CD4-positive, alpha-beta T cell treated with Interleukin-1 beta for 1 hour (primary cell): ENCODE measurements at regions not wholly inside any gene's neighbourhood (a gene's known extent, or its start where the extent isn't known, plus 50 kb on each side); places are given as distances from the start of the nearest gene placed in this dataset.
"Not testable (repeated sequence)": the region's sequence is repeated elsewhere in the genome, so short reads cannot be mapped to it uniquely, and the experiment has no call there.

ENCODE experiments used
- DNase-seq, 2 donors: peaks; one replicate each; pipeline ENCODE4 v3.0.0-alpha.2; 2020 to 2022

DNA sequence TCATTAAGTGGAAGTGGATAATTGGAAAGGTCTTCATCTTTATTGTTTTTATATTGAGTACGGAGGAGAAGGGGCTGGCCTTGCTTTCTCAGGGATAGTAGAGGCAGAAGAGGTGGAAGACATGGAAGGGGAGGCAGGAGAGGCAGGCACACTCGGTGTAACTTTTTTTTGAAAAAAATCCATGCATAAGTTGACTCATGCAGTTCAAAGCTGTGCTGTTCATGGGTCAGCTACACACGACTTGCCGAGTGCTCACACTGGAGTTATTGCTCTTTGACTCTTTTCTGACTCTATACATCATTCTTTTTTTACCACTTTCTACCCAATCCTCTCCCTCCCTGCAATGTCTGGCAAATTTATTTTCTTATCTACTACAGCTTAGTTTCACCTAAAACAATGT, 158.3 kb upstream of the AADAT start:
- no peak for DNase-seq

DNA sequence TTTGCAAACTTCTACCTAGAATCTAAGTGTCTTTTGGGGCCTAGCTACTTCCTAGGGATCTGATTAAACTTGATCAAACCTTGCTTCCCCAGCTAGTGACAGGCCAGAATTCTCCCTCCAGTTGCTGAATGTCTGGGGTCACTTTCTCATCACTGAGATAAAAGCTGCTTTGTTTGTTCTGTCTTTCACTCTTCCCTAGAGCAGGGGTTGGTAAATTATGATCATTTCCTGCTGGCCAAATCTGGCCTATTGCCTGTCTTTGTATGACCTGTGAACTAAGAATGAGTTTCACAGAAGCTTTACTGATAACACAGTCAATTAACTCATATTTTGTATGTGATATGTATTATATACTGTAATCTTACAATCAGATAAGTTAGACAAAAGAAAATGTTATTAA, 157.8 kb upstream of the AADAT start:
- no peak for DNase-seq

DNA sequence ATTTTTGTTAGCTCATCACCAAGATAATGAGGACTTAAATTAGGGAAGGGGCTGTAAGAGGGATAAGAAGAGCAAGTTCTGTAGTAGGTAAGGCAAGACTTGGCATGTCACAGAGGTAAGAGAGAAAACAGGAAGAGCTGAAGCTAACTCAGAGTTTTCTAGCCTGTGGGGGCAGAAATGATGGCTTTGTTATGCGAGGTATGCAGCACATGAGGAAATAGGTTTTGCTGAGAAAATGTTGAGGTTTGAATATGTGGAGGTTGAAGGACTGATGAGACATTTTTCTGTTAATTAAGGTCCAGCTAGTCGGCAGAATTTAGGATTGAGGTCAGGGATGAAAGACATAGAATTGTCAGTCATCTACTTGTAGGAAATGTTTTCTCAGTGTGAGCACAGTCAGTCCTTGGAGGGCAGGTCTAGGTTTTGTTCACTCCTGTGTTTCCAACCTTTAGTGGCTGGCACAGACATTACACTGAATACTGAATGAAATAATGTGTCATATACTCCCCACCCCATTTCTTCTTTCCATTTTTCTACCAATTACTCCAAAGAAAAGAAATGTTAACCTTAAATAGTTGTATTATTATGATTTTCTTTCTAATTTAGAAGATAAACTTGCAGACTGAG, 154.0 kb upstream of the AADAT start:
- no peak for DNase-seq

DNA sequence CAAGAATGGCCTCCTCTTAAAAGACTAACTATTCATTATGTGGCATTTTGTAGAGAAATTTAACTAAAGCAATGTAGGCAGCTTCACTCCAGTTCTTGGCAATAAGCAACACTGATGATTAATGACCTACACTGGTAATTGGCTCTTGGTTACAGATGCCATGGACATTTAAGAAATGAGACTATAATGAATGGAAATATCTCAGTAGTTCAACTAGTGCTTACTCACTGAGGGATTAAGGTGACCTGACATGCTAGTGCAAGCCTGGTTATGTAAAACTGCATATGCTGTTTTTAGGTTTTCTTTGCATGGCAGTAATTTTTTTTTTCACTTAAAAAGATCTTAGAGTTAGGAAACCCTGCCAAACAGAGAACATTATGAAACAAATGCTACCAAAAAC, 152.7 kb upstream of the AADAT start:
- no peak for DNase-seq

DNA sequence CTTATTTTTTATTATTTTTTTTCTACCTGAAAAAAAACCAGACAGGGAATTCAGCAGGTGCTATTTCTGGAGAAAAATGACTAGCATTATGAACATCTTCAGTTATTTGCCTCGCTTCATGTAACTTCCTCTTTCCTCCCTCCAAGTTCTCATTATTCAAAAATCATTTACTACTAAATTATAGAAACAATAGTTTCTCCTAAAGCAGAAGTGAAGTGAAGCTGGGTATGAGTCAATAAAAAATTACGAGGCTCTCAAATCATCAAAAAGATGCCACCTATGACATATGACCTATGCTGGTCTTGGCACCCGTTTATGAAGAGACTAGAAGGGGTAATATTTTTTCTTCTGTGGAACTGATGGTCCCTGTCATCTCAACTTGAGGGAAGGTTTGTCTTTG, 145.0 kb upstream of the AADAT start:
- no peak for DNase-seq

DNA sequence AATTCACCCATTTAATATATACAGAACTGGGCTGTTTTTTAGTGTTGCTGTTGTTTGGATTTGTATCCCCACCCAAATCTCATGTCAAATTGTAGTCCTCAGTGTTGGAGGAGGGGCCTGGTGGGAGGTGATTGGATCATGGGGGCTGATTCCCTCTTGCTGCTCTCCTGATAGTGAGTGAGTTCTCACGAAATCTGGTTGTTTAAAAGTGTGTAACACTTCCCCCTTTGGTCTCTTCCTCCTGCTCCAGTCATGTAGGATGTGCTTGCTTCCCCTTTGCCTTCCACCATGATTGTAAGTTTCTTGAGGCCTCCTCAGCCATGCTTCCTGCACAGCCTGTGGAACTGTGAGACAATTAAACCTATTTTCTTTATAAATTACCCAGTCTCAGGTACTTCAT, 141.6 kb upstream of the AADAT start:
- no peak for DNase-seq

DNA sequence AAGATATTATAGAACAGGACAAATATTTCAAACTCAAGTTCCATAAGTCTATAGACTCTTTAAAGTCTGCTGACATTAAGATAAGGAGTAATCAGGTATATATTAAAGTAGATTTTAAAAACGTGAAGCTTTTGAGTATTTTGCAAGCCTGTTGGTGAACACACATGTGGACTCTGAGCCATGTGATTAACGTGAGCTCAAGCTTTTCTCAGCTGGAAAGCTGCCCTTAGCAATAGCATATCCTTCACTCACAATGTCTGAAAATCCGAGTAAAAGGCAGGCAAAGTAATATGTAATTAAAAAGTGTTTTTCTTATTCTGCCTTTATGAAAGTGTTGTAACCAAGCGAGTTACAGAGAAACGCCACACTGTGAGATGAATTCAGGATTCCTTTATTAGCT, 140.5 kb upstream of the AADAT start:
- DNase-seq = no peak

DNA sequence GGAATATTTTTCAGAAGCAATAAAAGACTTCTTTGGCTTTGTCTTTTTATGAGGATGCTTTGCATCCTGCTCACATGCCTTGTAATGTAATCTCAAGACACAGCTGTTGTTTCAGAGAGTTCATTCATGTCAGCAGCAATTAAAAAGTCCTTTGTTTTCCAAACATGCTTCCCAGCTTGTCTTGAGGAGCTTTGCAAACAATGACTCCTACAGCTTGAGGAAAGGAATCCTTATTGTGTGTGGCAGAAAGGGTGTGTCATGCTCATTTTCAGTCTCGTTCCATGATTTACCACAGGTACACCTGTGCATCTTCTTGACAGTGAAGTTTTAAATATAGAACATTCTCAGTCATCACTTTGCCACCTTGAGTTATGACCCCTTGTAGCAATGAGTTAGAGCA, 139.2 kb upstream of the AADAT start:
- DNase-seq = no peak

DNA sequence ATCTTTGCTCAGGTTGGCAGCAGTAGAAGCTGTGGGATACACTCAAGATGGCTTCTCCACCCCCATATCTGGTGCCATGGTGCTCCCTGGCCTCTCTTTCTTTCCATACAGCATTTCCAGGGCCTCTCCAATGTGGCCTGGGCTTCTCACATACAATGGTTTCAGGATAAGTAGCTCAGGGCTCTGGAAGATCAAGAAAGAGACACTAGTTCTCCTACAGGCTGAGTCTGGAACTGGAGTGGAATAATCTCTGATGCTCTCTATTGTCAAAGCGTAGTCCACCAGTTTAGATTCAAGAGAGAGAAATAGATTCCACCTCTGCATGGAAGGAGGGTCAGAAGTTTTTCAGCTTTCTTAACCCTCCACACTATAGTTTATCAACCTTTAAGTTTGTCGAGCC, 138.2 kb upstream of the AADAT start:
- DNase-seq = no peak

DNA sequence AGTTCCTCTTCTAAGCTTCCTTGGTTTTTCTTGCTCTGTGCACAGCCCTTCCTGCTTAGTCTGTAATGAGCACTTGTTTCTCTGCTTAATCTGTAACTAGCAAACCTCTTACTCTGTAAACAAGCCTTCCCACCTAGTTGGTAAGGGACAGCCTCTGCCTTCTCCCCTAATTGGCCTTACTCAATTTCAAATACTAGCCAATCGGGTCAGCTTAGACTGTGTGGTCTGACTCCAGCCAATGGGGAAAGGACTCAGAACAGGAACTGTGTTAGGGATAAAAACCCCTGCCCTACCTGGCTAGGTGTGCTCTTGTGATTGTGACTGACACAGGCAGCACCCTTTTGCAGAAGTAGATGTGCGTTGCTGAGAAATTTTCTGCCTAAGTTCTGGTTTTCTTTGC, 136.5 kb upstream of the AADAT start:
- DNase-seq = no peak

DNA sequence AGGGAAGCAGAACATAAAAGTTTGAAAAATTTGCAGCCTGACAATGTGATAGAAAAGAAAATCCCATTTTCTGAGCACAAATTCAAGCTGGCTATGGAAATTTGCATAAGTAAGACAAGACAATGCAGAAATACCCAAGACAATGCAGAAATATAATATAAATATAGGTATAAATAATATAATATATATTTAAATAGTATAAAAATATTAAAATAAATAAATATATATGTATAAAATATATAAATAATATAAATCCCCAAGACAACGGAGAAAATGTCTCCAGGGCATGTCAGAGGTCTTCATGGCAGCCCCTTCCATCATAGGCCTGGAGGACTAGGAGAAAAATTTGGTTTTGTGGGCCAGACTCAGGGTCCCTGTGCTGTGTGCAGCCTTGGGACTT, 125.0 kb upstream of the AADAT start:
- no peak for DNase-seq

DNA sequence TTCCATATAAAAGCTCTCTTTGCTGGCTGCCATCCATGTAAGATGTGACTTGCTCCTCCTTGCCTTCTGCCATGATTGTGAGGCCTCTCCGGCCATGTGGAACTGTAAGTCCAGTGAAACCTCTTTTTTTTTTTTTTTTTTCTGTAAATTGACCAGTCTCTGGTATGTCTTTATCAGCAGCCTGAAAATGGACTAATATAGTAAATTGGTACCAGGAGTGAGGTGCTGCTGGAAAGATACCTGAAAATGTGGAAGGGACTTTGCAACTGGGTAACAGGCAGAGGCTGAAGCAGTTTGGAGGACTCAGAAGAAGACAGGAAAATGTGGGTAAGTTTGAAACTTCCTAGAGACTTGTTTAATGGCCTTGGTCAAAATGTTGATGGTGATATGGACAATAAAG, 124.3 kb upstream of the AADAT start:
- DNase-seq = no peak

DNA sequence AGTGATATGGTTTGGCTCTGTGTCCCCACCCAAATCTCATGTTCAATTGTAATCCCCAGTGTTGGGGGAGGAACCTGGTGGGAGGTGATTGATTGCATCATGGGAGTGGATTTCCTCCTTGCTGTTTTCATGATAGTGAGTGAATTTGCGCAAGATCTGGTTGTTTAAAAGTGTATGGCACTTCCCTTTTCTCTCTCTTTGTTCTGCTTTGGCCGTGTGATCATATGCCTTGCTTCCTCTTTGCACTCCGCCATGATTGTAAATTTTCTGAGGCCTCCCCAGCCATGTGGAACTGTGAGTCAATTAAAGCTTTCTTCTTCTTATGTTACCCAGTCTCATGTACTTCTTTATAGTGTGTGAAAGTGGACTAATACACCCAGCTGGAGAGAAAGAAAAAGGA, 113.0 kb upstream of the AADAT start:
- DNase-seq = no peak

DNA sequence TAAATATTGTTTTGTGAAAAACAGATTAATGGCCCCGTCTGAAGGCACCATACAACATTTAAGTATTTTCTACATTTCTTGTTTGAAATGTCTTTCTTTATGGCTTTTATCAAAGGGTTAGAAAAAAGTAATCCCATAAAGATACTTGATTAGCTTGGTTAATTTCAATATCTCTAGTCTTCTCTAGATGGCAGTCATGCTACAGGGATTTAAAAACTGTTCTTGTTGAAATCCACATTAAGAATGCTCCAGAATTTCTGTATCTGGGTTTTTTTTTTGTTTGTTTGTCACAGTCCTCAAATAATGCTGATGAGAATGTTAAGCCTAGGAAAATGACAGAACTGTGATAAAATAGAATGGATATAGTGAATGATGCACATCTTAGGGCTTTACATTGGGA, 109.0 kb upstream of the AADAT start:
- no peak for DNase-seq

DNA sequence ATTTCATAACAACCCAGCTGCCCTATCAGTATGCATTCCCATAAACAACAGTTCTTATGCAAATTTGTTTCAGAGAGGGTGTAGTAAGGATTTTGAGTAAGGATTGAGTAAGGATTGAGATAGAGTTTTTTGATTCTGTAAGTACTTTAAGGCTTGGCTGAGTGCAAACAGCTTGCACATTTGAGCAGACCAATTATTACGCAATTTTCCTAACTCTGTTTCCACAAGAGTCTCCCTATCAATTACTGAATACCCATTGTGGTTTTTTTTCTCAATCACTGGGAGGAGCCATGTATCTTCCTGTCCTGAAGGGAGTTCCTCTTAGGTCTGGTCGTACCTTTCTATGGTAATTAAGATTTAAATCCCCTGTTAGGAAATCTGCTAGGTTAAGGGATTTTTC, 105.0 kb upstream of the AADAT start:
- DNase-seq = not testable (repeated sequence)

DNA sequence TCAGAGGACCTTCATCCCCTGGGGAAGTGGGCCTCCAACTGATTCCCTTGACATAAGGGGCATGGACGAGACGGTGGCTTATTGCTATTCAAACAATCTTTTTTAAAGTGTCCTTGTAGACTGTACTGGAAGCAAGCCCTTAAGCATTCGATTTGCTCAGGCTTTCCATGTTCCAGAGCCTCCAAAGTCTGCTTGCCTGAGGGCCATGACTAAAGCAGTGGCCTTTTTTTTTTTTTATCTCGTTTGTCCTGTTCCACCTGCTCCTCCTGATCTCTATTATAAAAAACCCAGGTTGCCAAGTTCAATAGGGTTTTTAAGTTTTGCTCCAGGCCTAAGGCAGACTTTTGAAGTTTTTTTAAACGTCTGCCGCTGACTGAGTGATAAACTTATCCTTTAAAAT, 103.7 kb upstream of the AADAT start:
- no peak for DNase-seq

DNA sequence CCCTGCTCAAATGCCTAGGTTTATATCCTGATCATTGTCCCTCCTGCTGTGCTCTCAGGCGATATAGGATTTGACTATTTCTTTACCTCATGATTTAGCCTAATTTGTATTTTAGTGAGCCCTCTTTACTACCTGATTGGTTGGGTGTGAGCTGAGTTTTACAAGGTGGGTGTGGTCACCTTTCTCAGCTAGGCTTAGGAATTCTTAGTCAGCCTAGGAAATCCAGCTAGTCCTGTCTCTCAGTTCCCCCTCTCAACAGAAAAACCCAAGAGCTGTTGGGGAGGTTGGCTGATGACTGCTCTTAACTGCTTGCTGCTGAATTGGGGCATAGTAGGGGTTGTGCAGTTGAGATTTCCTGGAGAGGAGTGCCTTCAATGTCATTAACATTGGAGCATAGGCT, 100.5 kb upstream of the AADAT start:
- no peak for DNase-seq

DNA sequence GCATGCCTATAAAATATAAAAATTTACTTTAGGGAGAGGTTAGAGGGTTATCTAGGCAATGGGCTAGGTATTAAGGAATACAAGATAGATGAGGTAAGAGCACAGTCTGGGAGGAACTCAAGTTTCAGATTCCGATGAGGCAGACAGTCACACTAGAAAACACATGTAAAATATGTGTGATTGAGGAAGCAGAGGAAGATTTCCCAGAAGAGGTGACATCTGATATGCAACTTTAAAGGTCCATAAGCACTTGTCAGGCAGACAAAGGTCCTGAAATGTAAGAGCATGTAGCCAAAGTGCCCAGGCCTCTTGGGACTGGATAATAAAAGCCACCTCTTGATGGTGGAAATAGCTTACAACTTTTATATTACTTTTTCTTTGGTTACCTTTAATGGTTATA, 81.1 kb upstream of the AADAT start:
- DNase-seq = no peak

DNA sequence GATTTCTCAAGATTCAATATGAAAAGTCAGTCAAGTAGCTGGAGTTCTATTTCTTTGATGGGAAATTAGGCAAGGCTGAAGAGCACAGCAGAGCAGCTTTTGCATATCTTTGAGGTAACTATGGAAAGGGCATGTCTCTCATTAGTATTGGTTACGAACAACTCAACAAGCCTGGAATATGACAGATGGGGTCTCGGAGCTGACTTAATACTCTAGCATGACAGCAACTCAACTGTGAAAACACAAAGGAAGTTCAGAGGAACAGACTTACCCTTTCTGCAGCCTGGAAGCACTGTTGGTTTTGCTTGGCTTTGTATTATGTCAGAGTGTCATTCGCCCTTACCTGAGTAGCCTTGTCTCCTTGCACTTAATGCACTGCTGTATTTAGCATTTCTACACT, 79.9 kb upstream of the AADAT start:
- DNase-seq = no peak

DNA sequence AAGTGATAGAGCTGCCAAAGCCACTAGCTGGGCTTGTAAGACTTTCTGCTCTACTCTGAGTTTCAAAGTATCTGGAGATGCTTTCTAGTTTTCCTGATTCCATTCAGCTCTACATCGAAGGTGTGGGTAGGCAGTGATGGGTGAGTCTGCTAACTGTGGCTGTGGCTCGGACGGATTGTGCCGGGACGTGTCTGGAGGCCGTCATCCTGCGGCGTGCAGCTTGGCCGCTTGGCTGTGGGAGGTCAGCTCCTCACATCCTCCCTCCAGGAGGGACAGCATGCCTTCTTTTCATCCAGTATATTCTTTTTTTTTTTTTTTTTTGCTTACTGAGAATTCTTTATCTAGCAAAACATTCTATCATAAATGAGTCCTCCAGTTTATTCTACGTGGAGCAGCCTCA, 77.9 kb upstream of the AADAT start:
- DNase-seq = no peak

DNA sequence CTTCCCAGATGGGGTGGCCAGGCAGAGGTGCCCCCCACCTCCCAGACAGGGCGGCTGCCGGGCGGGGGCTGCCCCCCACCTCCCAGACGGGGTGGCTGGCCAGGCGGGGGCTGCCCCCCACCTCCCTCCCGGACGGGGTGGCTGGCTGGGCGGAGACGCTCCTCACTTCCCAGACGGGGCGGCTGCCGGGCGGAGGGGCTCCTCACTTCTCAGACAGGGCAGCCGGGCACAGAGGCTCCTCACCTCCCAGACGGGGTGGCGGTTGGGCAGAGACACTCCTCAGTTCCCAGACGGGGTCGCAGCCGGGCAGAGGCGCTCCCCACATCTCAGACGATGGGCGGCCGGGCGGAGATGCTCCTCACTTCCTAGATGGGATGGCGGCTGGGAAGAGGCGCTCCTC, 76.4 kb upstream of the AADAT start:
- not testable (repeated sequence) for DNase-seq

DNA sequence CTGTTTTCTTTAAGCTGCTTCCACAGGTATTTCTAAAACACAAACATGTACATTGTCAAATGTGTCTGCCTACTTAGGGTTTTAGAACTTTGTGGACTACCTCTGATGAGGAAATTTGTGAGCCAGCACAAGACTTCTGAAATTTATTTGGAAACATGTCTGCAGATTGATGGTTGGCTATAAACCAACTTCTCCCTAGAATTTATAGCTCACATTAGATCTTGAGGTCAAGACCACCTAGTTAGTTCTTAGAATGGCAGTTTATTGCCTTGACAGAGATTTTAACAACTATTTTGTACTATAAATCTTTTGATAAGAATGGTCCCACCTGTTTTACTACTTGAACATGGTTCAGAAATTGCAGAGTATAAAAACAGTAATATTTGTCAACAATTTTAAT, 72.7 kb upstream of the AADAT start:
- no peak for DNase-seq

DNA sequence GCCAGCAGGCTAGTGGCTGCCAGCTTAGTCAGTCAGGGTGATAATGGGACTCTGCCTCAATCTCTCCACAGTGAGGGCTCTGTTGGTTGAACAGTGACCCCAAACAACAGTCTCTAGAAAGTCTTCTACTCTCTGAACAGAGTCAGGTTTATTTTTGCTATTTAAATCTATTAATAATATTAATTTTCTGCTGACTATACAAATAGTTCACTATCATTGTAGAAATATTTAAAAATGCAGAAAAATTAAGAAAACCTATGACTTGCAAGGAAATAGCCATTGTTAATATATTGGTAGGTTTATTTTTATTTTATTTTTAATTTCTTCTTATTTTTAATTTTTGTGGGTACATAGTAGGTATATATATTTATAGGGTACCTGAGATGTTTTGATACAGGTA, 67.9 kb upstream of the AADAT start:
- DNase-seq = no peak

DNA sequence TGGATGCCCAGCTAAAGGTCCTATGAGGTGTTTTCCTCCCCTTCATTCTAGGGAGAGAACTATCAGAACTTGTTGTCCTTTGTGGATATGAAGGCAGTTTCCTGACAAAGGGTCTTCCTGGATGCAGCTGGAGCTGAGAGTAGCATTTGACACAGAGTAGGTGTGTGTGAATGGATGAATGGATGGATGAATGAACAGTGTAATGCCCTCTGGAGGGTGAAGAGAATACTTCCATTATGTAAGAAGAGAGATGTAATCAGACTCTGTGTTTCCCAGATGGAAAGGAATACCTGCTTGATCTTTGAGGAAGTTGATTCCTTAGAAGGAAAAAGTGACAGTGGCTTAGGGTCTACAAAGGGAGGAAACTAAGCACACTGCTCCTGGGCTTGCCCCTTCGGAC, 55.4 kb upstream of the AADAT start:
- no peak for DNase-seq

DNA sequence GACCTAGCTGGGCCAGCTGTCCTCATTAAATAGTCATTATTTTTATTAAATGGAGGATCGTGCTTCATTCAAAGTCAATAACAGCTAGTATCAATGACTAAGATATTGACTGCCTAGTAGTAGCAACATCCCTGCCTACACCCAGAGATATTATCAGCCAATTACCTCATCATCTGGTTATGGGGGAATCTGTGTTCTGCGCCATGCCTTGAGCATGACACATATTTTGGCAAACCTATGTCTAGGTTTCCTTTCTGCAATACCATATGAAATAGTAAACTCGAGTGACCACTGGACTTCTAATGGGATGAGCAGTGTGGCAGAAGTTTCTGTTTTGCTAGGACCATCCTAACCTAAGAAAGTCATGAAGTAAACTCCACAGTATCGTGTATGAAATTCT, 50.0 kb upstream of the AADAT start:
- no peak for DNase-seq
